GM19397 (cell line): ENCODE measurements at regions not wholly inside any gene's neighbourhood (a gene's known extent, or its start where the extent isn't known, plus 50 kb on each side); places are given as distances from the start of the nearest gene placed in this dataset.

Source experiments
- ATAC-seq: cut with Tn5 transposase; IDR thresholded peaks from one replicate; pipeline ENCODE4 v1.9.1; 2021; ENCODE audit warnings: mild to moderate bottlenecking, moderate library complexity; ENCODE audit not compliant: unreplicated experiment

GRCh38 chr6:119921491-119922010 is 572.0 kb upstream of the MAN1A1 start:
- no peak for ATAC-seq

- ATAC-seq: no peak
Observed at GRCh38 chr6:119917186-119917585, 567.6 kb upstream of the MAN1A1 start.

GRCh38 chr6:119915971-119916370 is 566.4 kb upstream of the MAN1A1 start:
- ATAC-seq: no peak

- no peak for ATAC-seq
Observed at GRCh38 chr6:119908157-119908556, 558.6 kb upstream of the MAN1A1 start.

GRCh38 chr6:119902681-119903080 is 553.1 kb upstream of the MAN1A1 start:
- no peak for ATAC-seq

GRCh38 chr6:119896806-119897205 is 547.2 kb upstream of the MAN1A1 start:
- no peak for ATAC-seq

- ATAC-seq: no peak
Observed at GRCh38 chr6:119895626-119896025, 546.1 kb upstream of the MAN1A1 start.

GRCh38 chr6:119894811-119895210 is 545.2 kb upstream of the MAN1A1 start:
- no peak for ATAC-seq

- no peak for ATAC-seq
Observed at GRCh38 chr6:119891644-119892043, 542.1 kb upstream of the MAN1A1 start.

GRCh38 chr6:119891206-119891605 is 541.6 kb upstream of the MAN1A1 start:
- no peak for ATAC-seq

- no peak for ATAC-seq
Observed at GRCh38 chr6:119890470-119890869, 540.9 kb upstream of the MAN1A1 start.

- no peak for ATAC-seq
Observed at GRCh38 chr6:119887666-119888065, 538.1 kb upstream of the MAN1A1 start.

- ATAC-seq: no peak
Observed at GRCh38 chr6:119881416-119881815, 531.9 kb upstream of the MAN1A1 start.

GRCh38 chr6:119880840-119881239 is 531.3 kb upstream of the MAN1A1 start:
- no peak for ATAC-seq

GRCh38 chr6:119879731-119880130 is 530.2 kb upstream of the MAN1A1 start:
- ATAC-seq: no peak

GRCh38 chr6:119874381-119874780 is 524.8 kb upstream of the MAN1A1 start:
- no peak for ATAC-seq

GRCh38 chr6:119873107-119873506 is 523.5 kb upstream of the MAN1A1 start:
- ATAC-seq: no peak

GRCh38 chr6:119871520-119871919 is 522.0 kb upstream of the MAN1A1 start:
- no peak for ATAC-seq

GRCh38 chr6:119865466-119866350 is 516.1 kb upstream of the MAN1A1 start:
- no peak for ATAC-seq

GRCh38 chr6:119862719-119863118 is 513.2 kb upstream of the MAN1A1 start:
- no peak for ATAC-seq

GRCh38 chr6:119858901-119859300 is 509.3 kb upstream of the MAN1A1 start:
- no peak for ATAC-seq

- ATAC-seq: no peak
Observed at GRCh38 chr6:119856136-119856535, 506.6 kb upstream of the MAN1A1 start.

- no peak for ATAC-seq
Observed at GRCh38 chr6:119848696-119849095, 499.1 kb upstream of the MAN1A1 start.
